Activated CD4-positive, CD25-positive, alpha-beta regulatory T cell treated with anti-CD3 and anti-CD28 coated beads, Interleukin-2, amount 50 U/mL, for 72 hours (primary cell): ENCODE measurements at regions not wholly inside any gene's neighbourhood (a gene's known extent, or its start where the extent isn't known, plus 50 kb on each side); places are given as distances from the start of the nearest gene placed in this dataset.
A peak's percentile ranks its signal among the peaks of the same experiment; 100 is the strongest.
"Not testable (repeated sequence)": the region's sequence is repeated elsewhere in the genome, so short reads cannot be mapped to it uniquely, and the experiment has no call there.

Experiments used
- DNase-seq: peaks from one replicate; pipeline ENCODE4 v3.0.0; 2021

DNA sequence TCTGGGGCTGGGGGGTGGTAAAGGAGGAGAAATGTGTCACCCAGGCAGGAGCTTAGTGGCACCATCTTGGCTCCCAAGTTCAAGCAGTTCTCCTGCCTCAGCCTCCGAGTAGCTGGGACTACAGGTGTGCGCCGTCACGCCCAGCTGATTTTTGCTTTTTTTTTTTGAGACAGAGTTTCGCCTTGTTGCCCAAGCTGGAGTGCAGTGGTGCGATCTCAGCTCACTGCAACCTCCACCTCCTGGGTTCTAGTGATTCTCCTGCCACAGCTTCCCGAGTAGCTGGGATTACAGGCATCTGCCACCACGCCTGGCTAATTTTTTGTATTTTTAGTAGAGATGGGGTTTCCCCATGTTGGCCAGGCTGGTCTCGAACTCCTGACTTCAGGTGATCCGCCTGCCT, 82.1 kb upstream of the METTL9 start:
- DNase-seq, result not testable (repeated sequence)

DNA sequence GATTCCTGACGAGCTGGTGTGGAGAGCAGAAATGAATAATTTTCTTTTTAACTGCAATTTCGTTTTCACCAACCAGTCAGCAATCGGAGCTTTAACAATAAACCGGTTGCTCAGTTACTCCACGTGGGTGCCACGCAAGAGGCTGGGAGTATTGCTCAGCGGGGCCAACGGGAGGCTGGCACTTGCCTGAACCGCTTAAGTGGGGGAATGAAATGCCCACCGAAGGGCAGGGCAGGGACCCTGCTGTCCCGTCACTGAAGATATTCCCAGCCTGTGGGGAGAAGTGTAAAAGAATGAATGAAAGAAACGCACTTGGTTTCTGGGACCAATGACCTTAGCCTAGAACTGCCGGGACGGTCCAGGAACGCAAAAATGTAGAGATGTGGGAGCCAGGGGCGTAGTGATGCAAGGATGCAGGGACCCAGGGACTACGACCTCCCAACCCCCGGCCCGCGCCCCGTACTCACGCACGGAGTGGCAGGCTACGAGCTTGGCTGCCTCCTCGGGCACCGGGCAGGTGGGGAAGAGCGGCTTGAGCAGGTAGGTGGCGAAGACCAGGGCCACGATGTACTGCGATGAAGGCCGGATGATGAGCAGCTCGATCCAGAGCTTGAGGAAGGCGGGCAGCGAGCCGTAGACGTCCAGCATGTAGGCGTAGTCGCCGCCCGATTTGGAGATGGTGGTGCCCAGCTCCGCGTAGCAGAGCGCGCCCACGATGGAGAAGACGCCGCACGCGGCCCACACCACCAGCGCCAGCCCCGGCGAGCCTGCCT, 79.8 kb upstream of the METTL9 start:
- DNase-seq, result peak; percentile 61

DNA sequence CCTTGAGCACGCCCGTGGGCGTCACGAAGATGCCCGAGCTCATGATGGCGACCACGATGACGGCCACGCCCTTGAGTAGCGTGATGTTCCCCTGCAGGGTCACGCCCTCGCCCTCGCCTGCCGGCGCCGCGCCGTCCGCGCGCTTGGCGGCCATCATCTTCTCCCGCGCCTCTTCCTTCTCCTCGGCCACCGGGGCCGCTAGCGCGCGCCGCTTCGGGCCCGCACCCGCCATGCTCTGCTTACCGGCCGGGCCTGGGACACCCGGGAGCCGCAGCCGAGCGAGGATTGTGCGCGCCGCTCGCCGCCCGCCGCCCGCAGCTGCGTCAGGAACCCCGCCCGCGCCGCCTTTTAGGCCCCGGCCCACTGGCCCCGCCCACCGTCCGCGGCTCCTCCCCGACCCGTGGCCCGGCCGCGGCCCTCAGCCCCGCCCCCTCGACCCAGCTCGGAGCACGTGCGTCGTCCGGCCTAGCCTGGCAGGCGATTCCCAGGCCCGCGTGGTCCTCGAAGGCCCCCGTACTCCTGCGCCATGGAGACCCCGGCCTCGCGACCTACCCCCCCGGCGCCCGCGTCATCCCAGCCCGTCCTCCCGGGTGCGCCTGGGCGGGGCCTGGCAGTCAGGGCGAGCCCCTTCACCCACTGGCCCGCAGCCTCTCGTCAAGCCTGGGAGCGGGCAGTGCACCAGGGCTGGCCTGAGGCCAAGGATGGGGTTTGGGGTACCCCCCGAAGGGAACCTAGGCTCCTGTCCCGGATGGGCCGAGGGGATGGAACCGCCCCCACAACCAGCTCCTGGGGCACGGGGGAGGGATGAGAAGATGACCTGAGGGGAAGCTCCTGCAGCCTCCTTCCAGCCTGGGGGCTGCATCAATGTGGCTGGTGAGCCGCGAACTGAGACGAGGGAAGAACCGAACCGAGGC, 79.0 kb upstream of the METTL9 start:
- DNase-seq, result peak; percentile 100

DNA sequence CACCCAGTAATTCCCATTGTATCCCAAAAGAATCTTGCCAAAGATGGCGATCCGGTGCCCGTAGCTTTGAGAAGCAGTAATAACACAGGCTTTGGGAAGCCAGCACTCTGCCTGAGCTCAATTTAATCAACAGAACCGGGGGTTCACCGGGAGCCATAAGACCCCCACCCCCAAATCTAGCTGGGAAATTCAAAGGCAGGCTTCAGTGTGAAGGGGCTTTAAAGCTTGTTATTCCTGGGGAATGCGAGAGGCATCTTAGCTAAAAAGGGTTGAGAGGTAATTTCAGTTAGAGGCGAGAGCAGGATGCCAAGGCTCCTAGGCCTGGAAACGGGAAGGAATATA, 78.4 kb upstream of the METTL9 start:
- not testable (repeated sequence) for DNase-seq

DNA sequence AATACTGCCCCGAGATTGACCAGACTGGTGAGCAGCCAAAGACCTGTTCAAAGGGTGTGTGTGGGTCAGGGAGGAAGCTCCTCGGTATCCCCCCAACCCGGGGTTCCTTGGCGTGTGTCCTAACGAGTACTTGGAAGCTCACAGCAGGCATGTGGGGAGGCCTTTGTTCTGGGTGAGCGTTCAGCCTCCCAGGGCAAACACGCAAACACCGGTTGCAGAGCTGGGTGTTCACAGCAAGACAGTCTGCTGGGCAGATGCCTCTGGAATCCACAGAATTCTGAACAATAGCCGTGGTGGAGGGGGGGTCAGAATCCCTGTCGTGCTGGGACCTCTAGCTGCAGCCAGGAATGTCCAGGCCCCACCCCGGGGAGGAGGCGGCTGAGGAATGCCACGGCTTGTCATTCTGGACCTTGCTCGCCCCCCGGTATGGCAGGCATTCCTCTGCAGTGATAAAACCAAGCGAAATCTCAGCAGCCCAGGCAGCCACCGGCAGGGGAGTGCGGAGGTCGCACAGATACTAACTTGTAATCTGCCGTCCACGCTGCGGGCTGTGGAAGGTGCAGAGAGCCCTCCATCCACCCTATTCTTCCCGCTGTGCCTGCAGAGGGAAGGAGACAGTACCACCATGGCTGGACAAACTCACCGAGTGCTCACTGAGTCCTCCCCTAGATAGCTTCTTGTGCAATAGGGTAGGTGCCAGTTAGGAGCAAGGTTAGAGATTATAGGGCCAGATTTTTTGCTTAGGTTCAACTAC, 77.8 kb upstream of the METTL9 start:
- not testable (repeated sequence) for DNase-seq

DNA sequence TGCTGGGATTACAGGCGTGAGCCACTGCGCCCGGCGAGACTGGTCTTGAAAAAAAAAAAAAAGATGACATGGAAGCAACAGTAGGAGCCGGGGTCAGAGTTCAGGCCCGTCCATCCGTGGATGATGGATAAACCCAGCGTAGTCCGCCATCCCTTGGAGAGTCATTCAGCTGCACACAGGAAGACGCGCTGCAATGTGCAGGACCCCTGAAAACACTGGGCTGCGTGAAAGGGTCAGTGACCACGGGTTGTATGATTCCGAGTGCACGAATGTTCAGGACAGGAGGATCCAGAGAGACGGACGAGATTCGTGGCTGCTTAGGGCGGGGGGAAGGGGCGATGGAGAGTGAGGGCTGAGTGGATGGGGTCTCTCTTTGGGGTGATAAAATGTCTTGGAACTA, 76.5 kb upstream of the METTL9 start:
- DNase-seq, result not testable (repeated sequence)

DNA sequence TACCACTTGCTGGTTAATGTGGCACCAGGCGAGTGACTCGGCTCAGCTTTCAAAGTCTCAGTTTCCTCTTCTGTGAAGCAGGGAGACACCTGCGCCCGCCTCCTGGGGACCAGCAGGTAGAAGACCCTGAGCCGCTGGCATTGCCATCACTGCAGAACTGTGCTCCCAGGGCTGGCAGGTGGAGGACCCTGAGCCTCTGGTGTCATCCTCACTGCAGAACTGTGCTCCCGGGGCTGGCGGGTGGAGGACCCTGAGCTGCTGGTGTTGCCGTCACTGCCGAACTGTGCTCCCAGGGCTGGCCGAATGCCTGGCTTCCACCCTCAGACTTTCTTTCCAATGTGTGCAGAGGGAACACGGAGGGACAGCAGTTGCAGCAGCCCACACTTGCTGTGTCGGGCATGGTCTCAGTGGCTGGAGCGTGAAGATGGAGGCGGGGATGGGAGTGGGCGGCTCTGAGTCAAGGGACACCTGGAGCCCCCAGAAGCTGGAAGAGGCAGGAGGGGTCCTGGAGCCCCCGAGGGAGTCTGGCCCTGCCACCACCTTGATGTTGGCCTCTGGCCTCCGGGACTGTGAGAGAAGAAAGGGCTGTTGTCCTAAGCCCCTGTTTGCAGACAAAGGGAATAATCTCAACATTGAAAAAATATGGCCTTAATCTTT, 75.8 kb upstream of the METTL9 start:
- no peak for DNase-seq

DNA sequence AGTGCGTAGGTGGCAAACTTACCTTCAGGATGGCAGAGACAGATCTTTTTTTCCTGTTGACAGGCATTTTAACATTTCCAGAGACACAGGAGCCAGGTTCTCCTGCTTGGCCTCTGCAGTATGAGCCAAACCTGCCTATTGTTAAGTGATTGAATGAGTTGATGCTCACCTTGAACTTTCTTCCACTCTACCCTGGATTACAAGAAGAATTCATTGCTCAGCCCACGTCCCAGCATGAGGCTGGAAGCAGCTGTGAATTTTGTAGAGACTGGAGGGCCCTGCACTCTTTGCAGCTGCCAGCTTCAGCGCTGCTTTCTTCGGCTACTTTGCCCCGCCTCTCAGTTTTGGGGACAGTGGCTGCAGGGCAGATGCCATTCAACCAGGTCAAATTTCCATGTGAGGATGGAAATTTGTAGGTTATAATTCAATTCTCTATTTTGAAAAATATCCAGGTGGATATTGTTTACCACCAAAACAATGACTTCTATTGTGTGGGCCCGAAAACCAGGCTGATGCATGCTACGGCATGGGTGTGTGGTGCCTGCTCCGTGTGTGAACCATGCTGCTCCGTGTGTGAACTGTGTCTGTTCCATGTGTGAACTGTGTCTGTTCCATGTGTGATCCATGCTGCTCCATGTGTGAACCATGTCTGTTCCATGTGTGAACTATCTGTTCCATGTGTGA, 75.2 kb upstream of the METTL9 start:
- no peak for DNase-seq

DNA sequence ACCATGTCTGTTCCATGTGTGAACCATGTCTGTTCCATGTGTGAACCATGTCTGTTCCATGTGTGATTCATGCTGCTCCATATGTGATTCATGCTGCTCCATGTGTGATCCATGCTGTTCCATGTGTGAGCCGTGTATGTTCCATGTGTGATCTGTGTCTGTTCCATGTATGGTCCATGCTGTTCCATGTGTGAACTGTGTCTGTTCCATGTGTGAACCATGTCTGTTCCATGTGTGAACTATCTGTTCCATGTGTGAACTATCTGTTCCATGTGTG, 74.7 kb upstream of the METTL9 start:
- not testable (repeated sequence) for DNase-seq

DNA sequence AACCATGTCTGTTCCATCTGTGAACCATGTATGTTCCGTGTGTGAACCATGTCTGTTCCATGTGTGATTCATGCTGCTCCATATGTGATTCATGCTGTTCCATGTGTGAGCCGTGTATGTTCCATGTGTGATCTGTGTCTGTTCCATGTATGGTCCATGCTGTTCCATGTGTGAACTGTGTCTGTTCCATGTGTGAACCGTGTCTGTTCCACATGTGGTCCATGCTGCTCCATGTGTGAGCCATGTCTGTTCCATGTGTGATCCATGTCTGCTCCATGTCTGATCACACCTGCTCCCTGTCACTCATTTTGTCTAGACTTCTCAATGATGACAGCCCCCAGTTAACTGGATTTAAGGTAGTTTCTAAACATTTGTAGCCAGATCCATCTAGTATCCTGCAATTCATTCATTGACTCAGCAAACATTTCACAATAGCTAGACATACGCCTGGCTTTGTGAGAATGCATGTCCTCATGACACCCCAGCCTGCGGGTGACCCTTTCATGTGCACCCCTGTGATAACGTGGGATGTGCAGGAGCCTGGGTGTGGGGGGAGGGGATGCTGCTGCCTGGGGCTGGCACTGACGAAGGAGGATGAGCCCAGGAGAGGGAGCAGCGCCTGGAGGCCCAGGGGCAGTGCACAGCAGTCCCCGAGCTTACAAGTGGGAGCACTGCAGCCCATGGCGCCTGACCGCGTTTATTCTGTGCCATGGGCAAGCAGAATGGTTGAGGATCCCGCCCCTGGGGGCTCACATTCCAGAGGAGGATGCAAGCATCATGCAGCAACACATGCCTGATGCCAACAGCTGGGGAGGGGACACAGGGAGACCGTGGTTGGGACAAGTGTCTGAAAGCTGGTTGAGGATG, 74.1 kb upstream of the METTL9 start:
- DNase-seq, result not testable (repeated sequence)

DNA sequence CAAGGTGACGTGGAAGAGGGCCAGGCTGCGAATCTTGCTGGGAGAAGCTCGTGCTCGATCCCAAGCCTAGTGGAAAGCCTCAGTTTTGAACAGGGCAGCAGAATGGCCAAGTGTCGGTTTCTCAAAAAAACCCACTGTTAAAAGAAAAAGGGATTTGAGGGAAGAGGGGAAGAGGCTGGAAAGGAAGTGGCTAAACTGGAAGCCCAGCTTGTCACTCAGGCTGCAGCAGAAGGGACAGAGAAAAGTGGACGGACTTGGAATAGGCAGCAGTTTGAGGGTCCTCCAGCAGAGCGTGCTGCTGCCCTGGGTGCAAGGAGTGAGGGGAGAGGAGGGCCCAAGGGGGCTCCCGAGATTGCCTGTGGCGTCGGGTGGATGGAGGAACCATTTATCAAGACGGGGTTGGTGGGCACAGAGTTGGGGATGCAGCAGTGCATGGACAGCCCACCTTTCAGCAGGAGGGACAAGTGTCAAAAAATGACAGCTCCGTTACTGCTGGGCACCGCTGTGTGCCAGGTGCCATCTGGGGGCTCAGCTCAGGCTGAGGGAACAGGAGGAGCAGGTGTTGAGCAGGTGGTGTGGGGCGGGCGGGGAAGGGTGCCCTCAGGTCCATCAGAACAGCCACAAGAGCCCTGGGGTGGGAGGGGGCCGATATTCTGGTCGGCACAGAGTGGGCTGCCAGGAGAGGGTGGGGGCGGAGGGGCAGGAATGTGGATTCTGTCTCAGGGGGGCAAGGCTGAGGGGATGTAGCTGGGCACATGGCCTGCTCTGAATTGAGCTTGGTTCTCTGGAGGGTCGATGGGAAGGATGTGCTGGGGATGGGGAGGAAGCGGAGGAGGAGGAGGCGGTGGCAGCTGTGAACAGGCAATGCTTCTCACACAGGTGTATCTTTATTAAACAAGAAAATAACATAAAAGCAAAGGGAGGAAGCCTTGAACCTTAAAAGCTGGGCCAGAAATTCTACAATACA, 73.1 kb upstream of the METTL9 start:
- not testable (repeated sequence) for DNase-seq

DNA sequence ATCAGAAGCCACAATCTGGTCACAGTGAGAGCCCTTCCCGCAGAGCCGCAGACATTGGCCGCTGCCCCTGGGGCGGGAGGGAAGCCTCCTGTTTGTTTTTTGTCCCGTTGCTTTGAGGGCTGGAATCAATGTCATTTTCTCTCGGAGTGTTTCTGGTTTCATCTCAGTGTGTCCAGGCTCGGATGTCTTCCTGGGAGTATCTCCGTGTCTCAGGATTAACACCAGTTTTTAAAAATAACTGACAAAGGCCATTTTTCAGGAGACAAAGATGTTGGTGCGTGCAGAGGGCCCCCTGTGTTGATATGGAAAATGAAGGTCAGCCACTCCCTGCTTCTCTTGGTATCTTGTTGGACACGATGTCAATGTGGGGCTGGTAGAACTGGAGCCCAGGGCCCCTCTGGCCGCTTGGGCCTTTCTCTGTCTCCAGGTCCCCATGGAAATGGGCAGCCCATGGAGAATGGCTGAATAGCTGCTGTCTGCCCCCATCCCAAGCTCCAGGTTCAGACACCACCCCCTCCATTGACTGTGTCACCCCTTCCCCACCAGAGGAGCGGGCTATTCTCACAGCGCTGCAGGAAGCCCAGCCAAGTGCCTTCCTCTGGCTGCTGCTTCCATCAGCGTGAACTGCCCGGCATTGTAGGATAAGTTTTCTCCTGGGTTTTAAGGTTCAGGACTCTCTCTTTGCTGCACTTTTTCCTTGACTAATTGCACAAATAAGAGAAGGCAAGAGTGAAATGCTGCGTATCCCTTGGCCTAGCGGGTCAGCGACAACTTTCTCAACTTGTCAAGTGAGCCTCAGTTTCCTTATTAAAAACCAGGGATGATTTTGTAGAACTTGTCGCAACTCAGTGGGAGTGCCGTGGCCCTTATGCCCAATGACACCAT, 72.2 kb upstream of the METTL9 start:
- DNase-seq, result no peak

DNA sequence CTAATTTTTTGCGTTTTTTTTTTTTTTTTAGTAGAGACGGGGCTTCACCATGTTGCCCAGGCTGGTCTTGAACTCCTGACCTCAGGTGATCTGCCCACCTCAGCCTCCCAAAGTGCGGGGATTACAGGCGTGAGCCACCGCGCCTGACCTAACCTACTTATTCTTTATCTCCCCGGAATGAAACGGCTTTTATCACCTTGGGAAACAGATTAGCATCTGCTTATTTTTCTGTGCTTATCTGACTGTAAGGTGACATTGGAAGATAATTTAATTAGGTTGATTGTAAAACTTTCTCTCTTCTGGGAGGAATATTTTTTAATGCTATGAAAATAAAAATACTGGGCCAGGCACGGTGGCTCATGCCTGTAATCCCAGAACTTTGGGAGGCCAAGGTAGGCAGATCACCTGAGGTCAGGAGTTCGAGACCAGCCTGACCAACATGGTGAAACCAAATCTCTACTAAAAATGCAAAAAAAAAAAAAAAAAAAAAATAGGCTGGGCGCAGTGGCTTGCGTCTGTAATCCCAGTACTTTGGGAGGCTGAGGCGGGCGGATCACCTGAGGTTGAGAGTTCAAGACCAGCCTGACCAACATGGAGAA, 70.2 kb upstream of the METTL9 start:
- not testable (repeated sequence) for DNase-seq

DNA sequence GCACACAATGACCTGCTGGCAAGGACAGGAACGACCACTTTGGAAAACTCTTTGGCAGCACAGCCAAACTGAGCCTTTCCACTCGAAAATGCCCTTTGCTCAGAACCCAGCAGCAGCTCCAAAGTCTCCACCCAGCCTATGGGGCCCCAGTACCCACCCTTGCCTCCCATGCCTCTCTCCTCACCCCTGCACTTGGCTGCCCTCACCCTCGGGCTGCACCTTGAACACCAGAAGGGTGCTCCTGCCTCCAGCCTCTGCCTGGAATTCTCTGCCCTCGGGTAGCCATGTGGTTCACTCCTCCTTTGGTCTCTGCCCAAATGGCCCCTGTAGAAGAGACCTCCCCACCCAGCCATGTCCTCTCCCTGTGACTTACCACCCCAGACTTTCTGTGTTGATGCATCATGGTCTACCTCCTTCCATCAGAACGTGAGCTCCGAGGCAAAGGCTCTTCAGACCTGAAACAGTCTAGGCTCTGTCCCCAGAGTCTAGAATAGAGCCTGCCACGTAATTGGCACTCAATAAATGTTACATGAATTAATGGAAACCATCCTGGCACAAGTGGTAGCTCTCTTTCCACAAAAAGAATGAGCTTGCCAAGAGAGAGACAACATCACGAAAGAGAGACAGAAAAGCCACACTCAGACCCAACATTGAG, 68.5 kb upstream of the METTL9 start:
- DNase-seq, result not testable (repeated sequence)

DNA sequence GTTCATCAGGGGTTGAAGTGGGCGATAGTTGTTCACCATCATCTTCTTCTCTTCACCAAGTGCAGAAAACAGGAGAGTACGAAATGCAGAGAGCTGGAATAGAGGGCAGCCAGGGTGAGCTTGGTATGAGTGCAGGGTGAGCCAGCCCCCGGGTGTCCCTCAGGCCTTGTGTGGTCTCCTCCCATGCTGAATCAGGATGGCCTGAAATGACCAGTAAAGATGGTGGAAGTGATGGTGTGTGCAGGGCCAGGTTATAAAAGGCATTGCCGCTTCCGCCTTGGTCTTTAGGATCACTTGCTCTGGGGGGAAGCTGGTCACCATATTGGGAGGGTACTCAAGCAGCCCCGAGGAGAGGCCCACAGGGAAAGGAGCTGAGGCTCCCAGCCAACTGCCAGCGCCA, 66.4 kb upstream of the METTL9 start:
- DNase-seq, result not testable (repeated sequence)

DNA sequence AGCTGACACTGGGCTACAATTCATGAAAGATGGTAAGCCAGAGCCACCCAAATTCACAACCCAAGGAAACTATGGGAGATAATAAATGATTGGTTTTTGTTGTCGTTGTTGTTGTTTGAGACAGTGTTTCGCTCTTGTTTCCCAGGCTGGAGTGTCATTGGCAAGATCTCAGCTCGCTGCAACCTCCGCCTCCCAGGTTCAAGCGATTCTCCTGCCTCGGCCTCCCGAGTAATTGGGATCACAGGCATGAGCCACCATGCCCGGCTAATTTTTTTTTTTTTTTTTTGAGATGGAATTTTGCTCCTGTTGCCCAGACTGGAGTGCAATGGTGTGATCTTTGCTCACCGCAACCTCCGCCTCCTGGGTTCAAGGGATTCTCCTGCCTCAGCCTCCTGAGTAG, 65.9 kb upstream of the METTL9 start:
- DNase-seq, result not testable (repeated sequence)

DNA sequence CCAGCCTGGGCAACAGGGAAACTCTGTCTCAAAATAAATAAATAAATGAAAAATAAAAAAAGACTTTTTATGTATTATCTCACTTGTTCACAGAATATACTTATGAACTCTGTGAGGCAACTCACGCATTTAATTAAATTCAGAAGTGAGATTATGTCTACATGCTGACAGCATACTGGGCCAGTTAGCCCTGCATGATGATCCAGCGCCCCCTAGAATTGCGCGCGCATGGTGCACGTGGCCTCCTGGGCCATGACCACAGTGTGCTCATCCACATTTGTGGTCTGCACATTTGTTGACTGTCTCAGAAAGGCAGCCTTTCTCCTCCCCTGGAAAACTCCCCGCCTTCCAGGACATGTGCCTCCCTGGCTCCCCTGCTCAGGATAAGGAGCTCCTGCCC, 64.8 kb upstream of the METTL9 start:
- not testable (repeated sequence) for DNase-seq

DNA sequence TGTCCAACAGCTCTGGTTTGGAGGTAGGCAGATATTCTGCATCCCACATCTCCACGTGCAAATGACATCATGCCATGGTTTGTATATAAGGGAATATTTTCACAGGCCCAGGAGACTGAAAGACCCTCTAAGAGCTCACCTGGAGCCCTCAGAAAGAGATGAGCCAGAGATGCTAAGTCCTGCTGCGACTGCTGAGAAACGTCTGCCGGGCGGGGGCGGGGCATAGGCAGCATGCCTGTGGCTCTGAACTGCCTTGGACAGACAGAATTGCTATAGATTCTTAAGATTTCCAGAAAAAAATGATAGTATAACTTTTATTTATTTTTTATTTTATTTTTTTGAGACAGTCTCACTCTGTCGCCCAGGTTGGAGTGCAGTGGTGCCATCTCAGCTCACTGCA, 64.2 kb upstream of the METTL9 start:
- DNase-seq, result not testable (repeated sequence)
